ENCODE measurements at regions not wholly inside any gene's neighbourhood (a gene's known extent, or its start where the extent isn't known, plus 50 kb on each side); places are given as distances from the start of the nearest gene placed in this dataset.
"Not testable (repeated sequence)": the region's sequence is repeated elsewhere in the genome, so short reads cannot be mapped to it uniquely, and the experiment has no call there.

DNA sequence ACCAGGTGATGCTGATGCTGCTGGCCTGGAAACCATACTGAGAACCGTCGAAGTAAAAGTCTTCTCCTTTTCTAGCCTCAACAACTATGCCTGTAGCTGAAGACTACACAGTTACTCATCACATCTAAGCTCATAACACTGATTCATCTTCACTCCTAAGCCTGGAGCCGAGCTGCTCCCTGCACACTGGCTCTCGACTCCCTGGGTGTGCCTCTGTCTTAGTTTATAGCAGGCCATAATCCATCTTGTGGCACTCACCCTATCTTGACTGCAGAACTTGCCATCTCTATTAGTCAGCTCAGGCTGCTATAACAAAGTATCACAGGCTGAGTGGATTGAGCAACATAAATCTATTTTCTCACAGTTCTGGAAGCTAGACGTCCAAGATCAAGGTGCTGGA lies 191.0 kb downstream of the UNC5CL start:
- Histone ChIP-seq H3K4me3 (ENCODE audit: low read length in 2 of 2) (no peak overlapping the region), H3K36me3 (ENCODE audit: control insufficient read depth in 2 of 2, insufficient read depth in 2 of 2, low read length in 2 of 2) (no peaks in the 10 kb centered on the region), H3K4me1 (ENCODE audit: control insufficient read depth, insufficient read depth, low read length) (no peaks in the 10 kb centered on the region), H3K27me3 (ENCODE audit: control insufficient read depth in 1 of 2, insufficient read depth in 2 of 2, low read length in 2 of 2) (peaks cover 0 to 4% of the 10 kb centered on the region in 2 donors), H3K9me3 (ENCODE audit: control insufficient read depth in 2 of 2, low read length in 2 of 2) (no peaks in the 10 kb centered on the region), H3K27ac (ENCODE audit: low read length) (no peak overlapping the region), H3K9ac (ENCODE audit: low read length in 2 of 2) (no peak overlapping the region)

GRCh38 chr6:40845553-40845952 lies 193.5 kb downstream of the UNC5CL start:
- no peaks in the 10 kb centered on the region for H3K4me1 ChIP-seq (ENCODE audit: control insufficient read depth, insufficient read depth, low read length)
- H3K36me3 ChIP-seq (ENCODE audit: control insufficient read depth in 2 of 2, insufficient read depth in 2 of 2, low read length in 2 of 2): no peaks in the 10 kb centered on the region
- H3K9ac ChIP-seq (ENCODE audit: low read length in 2 of 2): no peak overlapping the region
- H3K27ac ChIP-seq (ENCODE audit: low read length): no peak overlapping the region
- peaks cover 2 to 3% of the 10 kb centered on the region in 2 donors for H3K27me3 ChIP-seq (ENCODE audit: control insufficient read depth in 1 of 2, insufficient read depth in 2 of 2, low read length in 2 of 2)
- H3K9me3 ChIP-seq (ENCODE audit: control insufficient read depth in 2 of 2, low read length in 2 of 2): no peaks in the 10 kb centered on the region
- H3K4me3 ChIP-seq (ENCODE audit: low read length in 2 of 2): no peak overlapping the region

GRCh38 chr6:40844246-40844645 lies 194.8 kb downstream of the UNC5CL start:
- Histone ChIP-seq H3K27ac (ENCODE audit: low read length) (no peak overlapping the region), H3K4me3 (ENCODE audit: low read length in 2 of 2) (no peak overlapping the region), H3K9me3 (ENCODE audit: control insufficient read depth in 2 of 2, low read length in 2 of 2) (no peaks in the 10 kb centered on the region), H3K27me3 (ENCODE audit: control insufficient read depth in 1 of 2, insufficient read depth in 2 of 2, low read length in 2 of 2) (peaks cover 2 to 3% of the 10 kb centered on the region in 2 donors), H3K4me1 (ENCODE audit: control insufficient read depth, insufficient read depth, low read length) (no peaks in the 10 kb centered on the region), H3K9ac (ENCODE audit: low read length in 2 of 2) (no peak overlapping the region), H3K36me3 (ENCODE audit: control insufficient read depth in 2 of 2, insufficient read depth in 2 of 2, low read length in 2 of 2) (no peaks in the 10 kb centered on the region)

GRCh38 chr6:40841721-40842120 lies 197.3 kb downstream of the UNC5CL start:
- H3K4me3 ChIP-seq (ENCODE audit: low read length in 2 of 2): no peak overlapping the region
- H3K9ac ChIP-seq (ENCODE audit: low read length in 2 of 2): no peak overlapping the region
- no peak overlapping the region for H3K27ac ChIP-seq (ENCODE audit: low read length)
- no peaks in the 10 kb centered on the region for H3K4me1 ChIP-seq (ENCODE audit: control insufficient read depth, insufficient read depth, low read length)
- H3K36me3 ChIP-seq (ENCODE audit: control insufficient read depth in 2 of 2, insufficient read depth in 2 of 2, low read length in 2 of 2): no peaks in the 10 kb centered on the region
- no peaks in the 10 kb centered on the region for H3K9me3 ChIP-seq (ENCODE audit: control insufficient read depth in 2 of 2, low read length in 2 of 2)
- peaks cover 2 to 3% of the 10 kb centered on the region in 2 donors for H3K27me3 ChIP-seq (ENCODE audit: control insufficient read depth in 1 of 2, insufficient read depth in 2 of 2, low read length in 2 of 2)

DNA sequence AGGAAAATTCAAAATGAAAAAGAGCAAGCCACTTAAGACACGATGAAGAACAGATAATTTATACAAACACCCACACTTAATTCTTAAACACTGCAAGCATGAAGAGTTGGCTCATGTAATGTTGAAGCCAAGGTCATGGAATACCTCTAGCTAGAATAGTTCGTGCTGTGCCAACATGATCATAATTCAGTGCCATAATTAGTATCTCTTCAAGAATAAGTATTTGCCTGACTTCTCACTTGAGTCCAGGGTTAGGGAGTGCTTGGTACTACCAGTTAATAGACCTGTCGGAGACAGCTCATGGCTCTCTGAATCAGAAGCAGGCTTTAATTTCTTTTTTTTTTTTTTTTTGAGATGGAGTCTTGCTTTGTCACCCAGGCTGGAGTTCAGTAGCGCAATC lies 206.3 kb downstream of the UNC5CL start:
- Histone ChIP-seq H3K4me3 (ENCODE audit: low read length in 2 of 2) (no peak overlapping the region), H3K9ac (ENCODE audit: low read length in 2 of 2) (no peak overlapping the region), H3K9me3 (ENCODE audit: control insufficient read depth in 2 of 2, low read length in 2 of 2) (no peaks in the 10 kb centered on the region), H3K36me3 (ENCODE audit: control insufficient read depth in 2 of 2, insufficient read depth in 2 of 2, low read length in 2 of 2) (no peaks in the 10 kb centered on the region), H3K27ac (ENCODE audit: low read length) (no peak overlapping the region), H3K4me1 (ENCODE audit: control insufficient read depth, insufficient read depth, low read length) (no peaks in the 10 kb centered on the region), H3K27me3 (ENCODE audit: control insufficient read depth in 1 of 2, insufficient read depth in 2 of 2, low read length in 2 of 2) (no peaks in the 10 kb centered on the region)

- H3K27me3 ChIP-seq (ENCODE audit: control insufficient read depth in 1 of 2, insufficient read depth in 2 of 2, low read length in 2 of 2): no peaks in the 10 kb centered on the region
- H3K9ac ChIP-seq (ENCODE audit: low read length in 2 of 2): no peak overlapping the region
- no peak overlapping the region for H3K4me3 ChIP-seq (ENCODE audit: low read length in 2 of 2)
- no peak overlapping the region for H3K27ac ChIP-seq (ENCODE audit: low read length)
- H3K36me3 ChIP-seq (ENCODE audit: control insufficient read depth in 2 of 2, insufficient read depth in 2 of 2, low read length in 2 of 2): no peaks in the 10 kb centered on the region
- no peaks in the 10 kb centered on the region for H3K4me1 ChIP-seq (ENCODE audit: control insufficient read depth, insufficient read depth, low read length)
- H3K9me3 ChIP-seq (ENCODE audit: control insufficient read depth in 2 of 2, low read length in 2 of 2): no peaks in the 10 kb centered on the region
These were observed 207.6 kb downstream of the UNC5CL start for GRCh38 chr6:40831381-40831780.

DNA sequence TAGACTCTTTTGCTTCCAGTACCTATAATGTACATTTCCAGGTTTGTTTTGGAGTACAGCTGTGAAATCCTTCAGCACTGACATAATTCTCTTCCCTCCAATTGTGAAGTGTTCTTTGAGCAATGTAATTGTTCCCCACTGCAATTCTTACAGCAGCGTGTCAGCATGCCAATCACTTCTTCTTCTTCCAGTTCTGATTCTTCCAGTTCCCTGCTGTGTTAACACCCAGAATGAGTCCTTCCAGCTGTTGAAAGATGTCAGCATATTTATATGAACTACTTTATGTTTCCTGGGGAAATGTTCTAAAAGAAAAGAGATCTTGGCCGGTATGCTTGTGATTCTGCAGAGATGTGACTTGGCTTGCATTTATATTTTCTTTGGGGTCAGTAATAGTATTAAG lies 213.9 kb downstream of the UNC5CL start:
- Histone ChIP-seq H3K27me3 (ENCODE audit: control insufficient read depth in 1 of 2, insufficient read depth in 2 of 2, low read length in 2 of 2) (no peaks in the 10 kb centered on the region), H3K27ac (ENCODE audit: low read length) (no peak overlapping the region), H3K4me3 (ENCODE audit: low read length in 2 of 2) (no peak overlapping the region), H3K4me1 (ENCODE audit: control insufficient read depth, insufficient read depth, low read length) (no peaks in the 10 kb centered on the region), H3K9ac (ENCODE audit: low read length in 2 of 2) (no peak overlapping the region), H3K9me3 (ENCODE audit: control insufficient read depth in 2 of 2, low read length in 2 of 2) (no peaks in the 10 kb centered on the region), H3K36me3 (ENCODE audit: control insufficient read depth in 2 of 2, insufficient read depth in 2 of 2, low read length in 2 of 2) (no peaks in the 10 kb centered on the region)

DNA sequence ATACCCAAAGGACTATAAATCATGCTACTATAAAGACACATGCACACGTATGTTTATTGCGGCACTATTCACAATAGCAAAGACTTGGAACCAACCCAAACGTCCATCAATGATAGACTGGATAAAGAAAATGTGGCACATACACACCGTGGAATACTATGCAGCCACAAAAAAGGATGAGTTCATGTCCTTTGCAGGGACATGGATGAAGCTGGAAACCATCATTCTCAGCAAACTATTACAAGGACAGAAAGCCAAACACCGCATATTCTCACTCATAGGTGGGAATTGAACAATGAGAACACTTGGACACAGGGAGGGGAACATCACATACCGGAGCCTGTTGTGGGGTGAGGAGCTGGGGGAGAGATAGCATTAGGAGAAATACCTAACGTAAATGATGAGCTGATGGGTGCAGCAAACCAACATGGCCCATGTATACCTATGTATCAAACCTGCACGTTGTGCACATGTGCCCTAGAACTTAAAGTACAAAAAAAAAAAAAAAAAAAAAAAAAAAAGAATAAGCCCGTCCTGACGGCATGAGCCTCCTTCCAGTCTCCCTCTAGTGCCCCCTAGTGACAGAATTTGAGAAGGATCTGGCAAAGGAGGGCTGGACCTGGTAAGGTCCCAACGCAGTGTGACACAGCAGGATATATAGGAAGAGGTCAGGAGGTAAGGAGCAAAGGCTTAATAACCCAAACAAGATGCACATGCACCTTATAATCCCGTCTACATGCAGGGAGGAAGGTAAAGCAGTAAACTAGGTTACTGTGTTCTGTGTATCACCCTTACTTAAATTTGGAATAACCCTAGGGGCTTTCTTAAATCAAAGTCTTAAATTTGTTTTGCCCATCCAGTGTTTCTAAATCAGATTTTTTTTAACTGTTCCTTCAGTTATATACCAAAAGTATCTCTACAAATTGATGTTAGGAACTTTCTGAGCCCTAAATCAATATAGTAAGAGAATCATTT lies 214.8 kb downstream of the UNC5CL start:
- not testable (repeated sequence) for H3K9me3 ChIP-seq (ENCODE audit: control insufficient read depth in 2 of 2, low read length in 2 of 2); H3K27me3 ChIP-seq (ENCODE audit: control insufficient read depth in 1 of 2, insufficient read depth in 2 of 2, low read length in 2 of 2); H3K4me3 ChIP-seq (ENCODE audit: low read length in 2 of 2); H3K27ac ChIP-seq (ENCODE audit: low read length); H3K4me1 ChIP-seq (ENCODE audit: control insufficient read depth, insufficient read depth, low read length); H3K9ac ChIP-seq (ENCODE audit: low read length in 2 of 2); H3K36me3 ChIP-seq (ENCODE audit: control insufficient read depth in 2 of 2, insufficient read depth in 2 of 2, low read length in 2 of 2)

DNA sequence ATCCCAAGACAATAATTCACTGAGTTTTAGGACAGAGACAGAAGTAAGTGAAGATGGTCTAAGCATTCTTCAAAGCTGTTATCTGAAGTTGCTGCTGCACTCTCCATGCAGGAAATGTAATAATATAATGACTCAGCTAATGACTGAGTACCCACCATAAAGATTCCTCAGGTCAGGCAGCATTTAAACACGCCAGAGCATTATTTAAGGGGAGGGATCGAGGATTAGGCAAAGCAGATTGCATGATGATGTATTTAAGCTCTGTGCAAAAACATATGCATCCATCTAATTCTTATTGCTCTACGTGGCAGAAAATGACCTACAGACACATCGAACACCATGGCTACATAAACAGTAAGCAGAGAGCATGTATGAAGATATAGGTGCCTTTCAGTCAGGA lies 216.4 kb downstream of the UNC5CL start:
- no peak overlapping the region for H3K4me3 ChIP-seq (ENCODE audit: low read length in 2 of 2)
- no peaks in the 10 kb centered on the region for H3K9me3 ChIP-seq (ENCODE audit: control insufficient read depth in 2 of 2, low read length in 2 of 2)
- H3K27ac ChIP-seq (ENCODE audit: low read length): no peak overlapping the region
- H3K36me3 ChIP-seq (ENCODE audit: control insufficient read depth in 2 of 2, insufficient read depth in 2 of 2, low read length in 2 of 2): no peaks in the 10 kb centered on the region
- H3K9ac ChIP-seq (ENCODE audit: low read length in 2 of 2): no peak overlapping the region
- peaks cover 4% of the 10 kb centered on the region for H3K4me1 ChIP-seq (ENCODE audit: control insufficient read depth, insufficient read depth, low read length)
- no peaks in the 10 kb centered on the region for H3K27me3 ChIP-seq (ENCODE audit: control insufficient read depth in 1 of 2, insufficient read depth in 2 of 2, low read length in 2 of 2)

DNA sequence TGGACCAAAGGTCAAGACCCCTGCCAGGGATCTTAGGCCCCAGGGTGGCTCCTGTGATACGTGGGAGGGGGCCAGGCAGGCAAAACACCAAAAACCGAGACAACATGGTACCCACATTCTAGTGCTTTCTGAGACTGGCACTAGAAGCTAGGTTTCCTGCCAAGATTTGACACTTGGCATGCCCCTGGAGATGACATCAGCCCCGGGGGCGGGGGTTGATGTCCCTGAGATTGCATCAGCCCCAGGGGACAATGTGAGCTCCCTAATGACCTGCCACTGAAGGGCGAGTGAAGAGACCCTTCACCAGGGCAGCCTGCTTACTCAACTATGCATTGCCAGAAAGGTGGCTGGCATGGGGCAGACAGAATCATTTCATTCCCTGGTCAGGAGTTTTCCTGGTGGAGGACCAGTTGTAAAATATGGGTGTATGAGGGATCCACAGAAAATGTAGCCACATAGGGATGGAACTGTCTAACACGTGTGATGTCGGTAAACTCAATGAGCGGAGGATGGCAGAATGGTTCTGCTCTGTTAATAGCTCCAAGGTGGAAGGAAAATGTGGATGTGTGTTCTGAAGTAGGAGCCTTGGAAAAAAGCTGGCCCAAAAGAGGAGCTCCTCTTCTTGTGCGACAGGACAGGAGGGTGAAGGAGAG lies 219.7 kb downstream of the UNC5CL start:
- no peaks in the 10 kb centered on the region for H3K9me3 ChIP-seq (ENCODE audit: control insufficient read depth in 2 of 2, low read length in 2 of 2)
- peaks cover 4% of the 10 kb centered on the region for H3K4me1 ChIP-seq (ENCODE audit: control insufficient read depth, insufficient read depth, low read length)
- H3K9ac ChIP-seq (ENCODE audit: low read length in 2 of 2): no peak overlapping the region
- no peaks in the 10 kb centered on the region for H3K27me3 ChIP-seq (ENCODE audit: control insufficient read depth in 1 of 2, insufficient read depth in 2 of 2, low read length in 2 of 2)
- no peak overlapping the region for H3K27ac ChIP-seq (ENCODE audit: low read length)
- H3K36me3 ChIP-seq (ENCODE audit: control insufficient read depth in 2 of 2, insufficient read depth in 2 of 2, low read length in 2 of 2): no peaks in the 10 kb centered on the region
- no peak overlapping the region for H3K4me3 ChIP-seq (ENCODE audit: low read length in 2 of 2)

- no peak overlapping the region for H3K9ac ChIP-seq (ENCODE audit: low read length in 2 of 2)
- H3K9me3 ChIP-seq (ENCODE audit: control insufficient read depth in 2 of 2, low read length in 2 of 2): no peaks in the 10 kb centered on the region
- H3K4me1 ChIP-seq (ENCODE audit: control insufficient read depth, insufficient read depth, low read length): peaks cover 4% of the 10 kb centered on the region
These were observed 221.7 kb downstream of the UNC5CL start for GRCh38 chr6:40817369-40817768.

More at GRCh38 chr6:40817369-40817768, 221.7 kb downstream of the UNC5CL start:
- Histone ChIP-seq H3K27ac (ENCODE audit: low read length) (no peak overlapping the region), H3K36me3 (ENCODE audit: control insufficient read depth in 2 of 2, insufficient read depth in 2 of 2, low read length in 2 of 2) (no peaks in the 10 kb centered on the region), H3K27me3 (ENCODE audit: control insufficient read depth in 1 of 2, insufficient read depth in 2 of 2, low read length in 2 of 2) (no peaks in the 10 kb centered on the region), H3K4me3 (ENCODE audit: low read length in 2 of 2) (no peak overlapping the region)

Measured in stomach smooth muscle (tissue), 2 donors.